Tibial nerve (tissue), 4 donors: ENCODE measurements at regions not wholly inside any gene's neighbourhood (a gene's known extent, or its start where the extent isn't known, plus 50 kb on each side); places are given as distances from the start of the nearest gene placed in this dataset.
"Not testable (repeated sequence)": the region's sequence is repeated elsewhere in the genome, so short reads cannot be mapped to it uniquely, and the experiment has no call there.

Source experiments
- DNase-seq, 2 donors: peaks; one replicate each; pipeline ENCODE4 v3.0.0-alpha.2; 2019; ENCODE audit warnings: low spot score in 2 of 2
- H3K27ac ChIP-seq, 4 donors: fragments of 200-600 bp; sonication (generic) in 3 of 4; one replicate each; pipeline ENCODE4 v1.5.1; 2017 to 2019; ENCODE audit warnings: mild to moderate bottlenecking in 1 of 4
- H3K27me3 ChIP-seq, 2 donors: fragments of 200-600 bp; sonication (generic) in 1 of 2; one replicate each; pipeline versions ENCODE4 v1.5.1 to v1.6.0; 2017 to 2019
- H3K36me3 ChIP-seq, 3 donors: fragments of 200-600 bp; sonication (generic); one replicate each; pipeline ENCODE4 v1.5.1; 2018 to 2019
- H3K4me1 ChIP-seq, 4 donors: fragments of 200-600 bp; sonication (generic) in 3 of 4; one replicate each; pipeline ENCODE4 v1.5.1; 2017 to 2019
- H3K4me3 ChIP-seq, 4 donors: fragments of 200-600 bp; sonication (generic) in 3 of 4; one replicate each; pipeline ENCODE4 v1.5.1; 2017 to 2019; ENCODE audit warnings: mild to moderate bottlenecking in 1 of 4, moderate library complexity in 1 of 4
- H3K9me3 ChIP-seq, 4 donors: fragments of 200-600 bp; sonication (generic) in 3 of 4; one replicate each; pipeline ENCODE4 v1.5.1; 2017 to 2019
- EP300 ChIP-seq, 2 donors: sonication (generic); formaldehyde crosslinking; IDR thresholded peaks; one replicate each; pipeline ENCODE4 v1.6.1; 2017; ENCODE audit warnings: antibody characterized with exemption in 2 of 2, mild to moderate bottlenecking in 1 of 2
- POLR2A ChIP-seq, 2 donors: fragments of 450-650 bp; IDR thresholded peaks; one replicate each; pipeline ENCODE4 v1.6.1; 2017; ENCODE audit warnings: antibody characterized with exemption in 2 of 2, mild to moderate bottlenecking in 2 of 2, moderate library complexity in 2 of 2
- WGBS, 2 donors: methylation state at CpG; one replicate each; pipeline ENCODE4 v1.1.5; 2018; 5-methylcytosine and 5-hydroxymethylcytosine counted together
- TF ChIP-seq, protein P1 (sequence below), 5 experiments: fragments of 200-600 bp in 3 of 5; fragments of 450-650 bp in 2 of 5; sonication (generic) in 3 of 5; IDR thresholded peaks; one replicate each; pipeline ENCODE4 v1.5.1; 2016 to 2019; ENCODE audit warnings: antibody characterized with exemption in 5 of 5, mild to moderate bottlenecking in 3 of 5, moderate library complexity in 2 of 5

GRCh38 chr9:124137944-124138335 is 119.8 kb upstream of the NEK6 start:
- Histone ChIP-seq H3K27ac (no peak overlapping the region), H3K4me1 (peaks cover 0 to 9% (median 0%) of the 10 kb centered on the region in 4 donors), H3K9me3 (no peaks in the 10 kb centered on the region), H3K4me3 (no peak overlapping the region), H3K36me3 (no peaks in the 10 kb centered on the region), H3K27me3 (no peaks in the 10 kb centered on the region)
- DNase-seq = no peak
- TF ChIP-seq EP300 (IDR thresholded peaks at IDR 0.05) (no peak), POLR2A (IDR thresholded peaks at IDR 0.05) (no peak)
- TF ChIP-seq, protein P1, sequence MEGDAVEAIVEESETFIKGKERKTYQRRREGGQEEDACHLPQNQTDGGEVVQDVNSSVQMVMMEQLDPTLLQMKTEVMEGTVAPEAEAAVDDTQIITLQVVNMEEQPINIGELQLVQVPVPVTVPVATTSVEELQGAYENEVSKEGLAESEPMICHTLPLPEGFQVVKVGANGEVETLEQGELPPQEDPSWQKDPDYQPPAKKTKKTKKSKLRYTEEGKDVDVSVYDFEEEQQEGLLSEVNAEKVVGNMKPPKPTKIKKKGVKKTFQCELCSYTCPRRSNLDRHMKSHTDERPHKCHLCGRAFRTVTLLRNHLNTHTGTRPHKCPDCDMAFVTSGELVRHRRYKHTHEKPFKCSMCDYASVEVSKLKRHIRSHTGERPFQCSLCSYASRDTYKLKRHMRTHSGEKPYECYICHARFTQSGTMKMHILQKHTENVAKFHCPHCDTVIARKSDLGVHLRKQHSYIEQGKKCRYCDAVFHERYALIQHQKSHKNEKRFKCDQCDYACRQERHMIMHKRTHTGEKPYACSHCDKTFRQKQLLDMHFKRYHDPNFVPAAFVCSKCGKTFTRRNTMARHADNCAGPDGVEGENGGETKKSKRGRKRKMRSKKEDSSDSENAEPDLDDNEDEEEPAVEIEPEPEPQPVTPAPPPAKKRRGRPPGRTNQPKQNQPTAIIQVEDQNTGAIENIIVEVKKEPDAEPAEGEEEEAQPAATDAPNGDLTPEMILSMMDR (IDR thresholded peaks at IDR 0.05) = no peak
- 87 to 88% methylated on average over 3 of the region's 3 CpGs for WGBS, 2 donors

GRCh38 chr9:124139001-124139400 is 118.7 kb upstream of the NEK6 start:
- DNase-seq = no peak
- TF ChIP-seq EP300 (IDR thresholded peaks at IDR 0.05) (no peak), POLR2A (IDR thresholded peaks at IDR 0.05) (no peak)
- TF ChIP-seq, protein P1 (IDR thresholded peaks at IDR 0.05) = no peak
- Histone ChIP-seq H3K4me3 (no peak overlapping the region), H3K4me1 (no peaks in the 10 kb centered on the region), H3K27me3 (no peaks in the 10 kb centered on the region), H3K27ac (peak overlapping the region in 1 of 4 donors; percentile 40), H3K36me3 (no peaks in the 10 kb centered on the region), H3K9me3 (no peaks in the 10 kb centered on the region)
- WGBS, 2 donors = 68 to 81% methylated on average over 1 of the region's 1 CpG

DNA sequence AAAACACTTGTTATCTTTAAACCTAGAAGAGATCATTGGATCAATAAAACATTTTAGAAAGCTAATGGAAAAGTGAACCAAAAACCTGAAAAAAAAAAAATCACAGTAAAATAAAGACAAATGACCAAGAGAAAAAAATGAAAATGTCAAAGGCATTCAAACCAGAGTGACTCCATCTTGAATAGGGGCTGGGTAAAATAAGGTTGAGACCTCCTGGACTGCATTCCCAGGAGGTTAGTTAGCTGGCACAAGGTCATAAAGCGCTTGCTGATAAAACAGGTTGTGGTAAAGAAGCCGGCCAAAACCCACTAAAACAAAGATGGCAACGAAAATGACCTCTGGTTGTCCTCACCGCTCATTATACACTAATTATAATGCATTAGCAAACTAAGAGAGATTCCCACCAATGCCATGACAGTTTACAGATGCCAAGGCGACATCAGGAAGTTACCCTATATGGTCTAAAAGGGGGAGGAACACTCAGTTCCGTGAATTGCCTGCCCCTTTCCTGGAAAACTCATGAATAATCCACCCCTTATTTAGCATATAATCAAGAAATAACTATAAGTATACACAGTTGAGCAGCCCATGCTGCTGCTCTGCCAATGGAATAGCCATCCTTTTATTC is 116.7 kb upstream of the NEK6 start:
- Histone ChIP-seq H3K27me3 (no peaks in the 10 kb centered on the region), H3K27ac (no peak overlapping the region), H3K9me3 (peaks cover 0 to 1% (median 0%) of the 10 kb centered on the region in 4 donors), H3K36me3 (no peaks in the 10 kb centered on the region), H3K4me1 (no peaks in the 10 kb centered on the region), H3K4me3 (no peak overlapping the region)
- WGBS, 2 donors = 68 to 81% methylated on average over 6 of the region's 6 CpGs
- TF ChIP-seq EP300 (IDR thresholded peaks at IDR 0.05) (no peak), POLR2A (IDR thresholded peaks at IDR 0.05) (no peak)
- TF ChIP-seq, protein P1 (IDR thresholded peaks at IDR 0.05) = no peak
- DNase-seq = no peak

DNA sequence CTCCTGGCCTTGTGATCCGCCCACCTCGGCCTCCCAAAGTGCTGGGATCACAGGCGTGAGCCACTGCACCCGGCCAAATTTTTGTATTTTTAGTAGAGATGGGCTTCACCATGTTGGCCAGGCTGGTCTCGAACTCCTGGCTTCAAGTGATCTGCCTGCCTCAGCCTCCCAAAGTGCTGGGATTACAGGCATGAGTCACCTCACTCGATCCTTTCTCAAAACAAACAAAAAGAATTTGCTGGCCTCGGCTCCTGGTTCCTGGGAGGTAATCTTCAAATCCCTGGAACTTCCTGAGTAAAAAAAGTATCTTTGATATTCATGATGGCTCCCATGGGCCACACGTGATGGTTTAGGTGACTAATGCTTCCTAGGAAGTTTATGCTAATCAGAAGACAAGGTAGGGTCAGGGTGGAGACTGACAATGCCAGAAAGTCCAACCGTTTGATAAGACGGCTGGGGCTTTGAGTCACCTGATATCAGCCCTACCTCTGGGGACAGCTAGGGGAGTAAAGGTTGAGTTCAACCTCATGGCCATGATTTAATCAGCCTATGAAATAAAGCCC is 113.1 kb upstream of the NEK6 start:
- not testable (repeated sequence) for DNase-seq, H3K4me1 ChIP-seq, H3K9me3 ChIP-seq, H3K27me3 ChIP-seq, H3K4me3 ChIP-seq, H3K36me3 ChIP-seq
- peak overlapping the region in 1 of 4 donors; percentile 8 for H3K27ac ChIP-seq
- 68 to 72% methylated on average over 10 of the region's 10 CpGs for WGBS, 2 donors

GRCh38 chr9:124146031-124146561 is 111.7 kb upstream of the NEK6 start:
- 69 to 77% methylated on average over 4 of the region's 4 CpGs for WGBS, 2 donors
- Histone ChIP-seq H3K4me3 (no peak overlapping the region), H3K27ac (no peak overlapping the region), H3K9me3 (peaks cover 0 to 5% (median 0%) of the 10 kb centered on the region in 4 donors), H3K4me1 (no peaks in the 10 kb centered on the region), H3K36me3 (no peaks in the 10 kb centered on the region), H3K27me3 (no peaks in the 10 kb centered on the region)
- DNase-seq = no peak
- no peak for TF ChIP-seq EP300 (IDR thresholded peaks at IDR 0.05)

- no peak overlapping the region for H3K4me3 ChIP-seq
- no peak overlapping the region for H3K27ac ChIP-seq
- H3K9me3 ChIP-seq = peaks cover 0 to 5% (median 0%) of the 10 kb centered on the region in 4 donors
- no peaks in the 10 kb centered on the region for H3K27me3 ChIP-seq
- no peaks in the 10 kb centered on the region for H3K4me1 ChIP-seq
- DNase-seq = no peak
- TF ChIP-seq, protein P1 (IDR thresholded peaks at IDR 0.05) = no peak
- TF ChIP-seq EP300 (IDR thresholded peaks at IDR 0.05) (no peak), POLR2A (IDR thresholded peaks at IDR 0.05) (no peak)
- WGBS, 2 donors = 33 to 47% methylated on average over 1 of the region's 1 CpG
- H3K36me3 ChIP-seq = no peaks in the 10 kb centered on the region
Measured at GRCh38 chr9:124149992-124150391, 107.8 kb upstream of the NEK6 start.
